SK-N-SH treated with all-trans-retinoic acid at 6 μM for 48 hours (cell line): ENCODE measurements at regions not wholly inside any gene's neighbourhood (a gene's known extent, or its start where the extent isn't known, plus 50 kb on each side); places are given as distances from the start of the nearest gene placed in this dataset.

Source experiments
- ATAC-seq: fragments of 200-7000 bp; cut with Tn5 transposase; 3 replicates; pipeline ENCODE4 v1.9.1; 2020; ENCODE audit warnings: mild to moderate bottlenecking, moderate library complexity
- ARNTL ChIP-seq: fragments of 450-650 bp; formaldehyde crosslinking; IDR thresholded peaks from 2 replicates; pipeline ENCODE4 v1.5.0; 2020; ENCODE audit warnings: low read depth, mild to moderate bottlenecking, moderate library complexity, borderline replicate concordance
- BACH2 ChIP-seq: fragments of 250-450 bp; sonication (Bioruptor Pico); IDR thresholded peaks from 2 replicates; pipeline ENCODE4 v1.9.0; 2021; ENCODE audit warnings: mild to moderate bottlenecking, borderline replicate concordance
- CSDC2 ChIP-seq: fragments of 250-450 bp; sonication (Bioruptor Pico); IDR thresholded peaks from 2 replicates; pipeline ENCODE4 v1.5.0; 2020; ENCODE audit warnings: mild to moderate bottlenecking, moderate library complexity
- ESRRG ChIP-seq: fragments of 250-450 bp; sonication (Bioruptor Pico); IDR thresholded peaks from 2 replicates; pipeline ENCODE4 v1.6.1; 2021; ENCODE audit warnings: mild to moderate bottlenecking
- GLIS3 ChIP-seq: fragments of 250-450 bp; sonication (Bioruptor Pico); IDR thresholded peaks from 2 replicates; pipeline ENCODE4 v1.5.0; 2020; ENCODE audit warnings: mild to moderate bottlenecking, moderate library complexity
- ISL1 ChIP-seq: fragments of 250-450 bp; sonication (Bioruptor Pico); IDR thresholded peaks from 2 replicates; pipeline ENCODE4 v2.1.2; 2022; ENCODE audit warnings: mild to moderate bottlenecking, moderate library complexity
- OSR1 ChIP-seq: fragments of 250-450 bp; sonication (Bioruptor Pico); IDR thresholded peaks from 2 replicates; pipeline ENCODE4 v1.8.0; 2022; ENCODE audit warnings: moderate library complexity, mild to moderate bottlenecking, inconsistent platforms
- RARB ChIP-seq: fragments of 250-450 bp; sonication (Bioruptor Pico); IDR thresholded peaks from 2 replicates; pipeline ENCODE4 v1.8.0; 2021; ENCODE audit warnings: mild to moderate bottlenecking, moderate library complexity
- SNAI2 ChIP-seq: fragments of 250-450 bp; sonication (Bioruptor Pico); IDR thresholded peaks from 2 replicates; pipeline ENCODE4 v1.5.0; 2020; ENCODE audit warnings: mild to moderate bottlenecking, moderate library complexity
- TCF4 ChIP-seq: fragments of 250-450 bp; sonication (Bioruptor Pico); IDR thresholded peaks from 2 replicates; pipeline ENCODE4 v1.8.0; 2021; ENCODE audit warnings: mild to moderate bottlenecking, moderate library complexity, borderline replicate concordance
- TOX ChIP-seq: fragments of 250-450 bp; sonication (Bioruptor Pico); IDR thresholded peaks from 2 replicates; pipeline ENCODE4 v1.8.0; 2021; ENCODE audit warnings: mild to moderate bottlenecking, moderate library complexity, borderline replicate concordance
- ZC3H10 ChIP-seq: fragments of 250-450 bp; sonication (Bioruptor Pico); IDR thresholded peaks from 2 replicates; pipeline ENCODE4 v1.5.1; 2021; ENCODE audit warnings: mild to moderate bottlenecking, moderate library complexity
- ZFP3 ChIP-seq: fragments of 250-450 bp; sonication (Bioruptor Pico); IDR thresholded peaks from 2 replicates; pipeline ENCODE4 v1.5.0; 2020; ENCODE audit warnings: mild to moderate bottlenecking, moderate library complexity
- ZFP30 ChIP-seq: fragments of 450-650 bp; formaldehyde crosslinking; IDR thresholded peaks from 2 replicates; pipeline ENCODE4 v1.5.0; 2022; ENCODE audit warnings: mild to moderate bottlenecking, moderate library complexity
- ZNF565 ChIP-seq: fragments of 450-650 bp; formaldehyde crosslinking; conservative IDR thresholded peaks from 2 replicates; pipeline ENCODE4 v1.5.0; 2020; ENCODE audit warnings: low read depth, mild to moderate bottlenecking, moderate library complexity
- ZNF70 ChIP-seq: fragments of 450-650 bp; formaldehyde crosslinking; IDR thresholded peaks from 2 replicates; pipeline ENCODE4 v1.5.0; 2020; ENCODE audit warnings: mild to moderate bottlenecking, moderate library complexity
- TF ChIP-seq, protein P1 (sequence below): fragments of 250-450 bp; sonication (Bioruptor Pico); IDR thresholded peaks from 2 replicates; pipeline ENCODE4 v1.5.0; 2020; ENCODE audit warnings: mild to moderate bottlenecking, moderate library complexity
- TF ChIP-seq, protein P2 (sequence below): fragments of 250-450 bp; sonication (Bioruptor Pico); IDR thresholded peaks from 2 replicates; pipeline ENCODE4 v1.8.0; 2021; ENCODE audit warnings: low read depth, mild to moderate bottlenecking, moderate library complexity, borderline replicate concordance
- TF ChIP-seq, protein P3 (sequence below): fragments of 250-450 bp; sonication (Bioruptor Pico); IDR thresholded peaks from 2 replicates; pipeline ENCODE4 v1.8.0; 2020; ENCODE audit warnings: mild to moderate bottlenecking, moderate library complexity, borderline replicate concordance
- TF ChIP-seq, protein P4 (sequence below): fragments of 250-450 bp; sonication (Bioruptor Pico); IDR thresholded peaks from 2 replicates; pipeline ENCODE4 v1.5.1; 2020; ENCODE audit warnings: low read depth, mild to moderate bottlenecking, moderate library complexity

DNA sequence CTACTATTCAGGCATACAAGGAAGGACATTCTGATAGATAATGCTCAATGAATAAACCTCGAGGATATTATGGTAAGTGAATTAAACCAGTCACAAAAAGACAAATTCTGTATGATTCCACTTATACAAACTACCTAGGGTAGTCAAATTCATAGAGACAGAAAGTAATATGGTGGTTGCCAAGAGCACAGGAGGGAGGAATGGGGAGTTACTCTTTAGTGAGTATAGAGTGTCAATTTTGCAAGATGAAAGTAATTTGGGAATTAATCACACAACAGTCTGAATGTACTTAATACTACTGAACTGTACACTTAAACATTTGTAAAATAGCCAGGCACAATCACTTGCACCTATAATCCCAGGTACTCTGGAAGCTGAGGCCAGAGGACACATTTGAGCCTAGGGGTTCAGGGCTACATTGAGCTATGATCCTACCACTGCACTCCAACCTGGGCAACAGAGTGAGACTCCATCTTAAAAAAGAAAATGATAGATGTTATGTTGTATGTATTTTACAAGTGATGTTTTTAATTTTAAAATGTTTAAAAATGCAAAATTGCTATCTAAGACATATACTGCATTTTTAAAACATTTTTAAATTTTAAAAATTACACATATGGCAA is 91.0 kb downstream of the NPAP1 start:
- ATAC-seq: no peak
- TF ChIP-seq ISL1 (CRISPR knock-in tag): no peak
- no peak for TF ChIP-seq ZNF565 (CRISPR knock-in tag)
- no peak for TF ChIP-seq TCF4 (CRISPR knock-in tag)
- TF ChIP-seq TOX (CRISPR knock-in tag): no peak
- no peak for TF ChIP-seq ESRRG (CRISPR knock-in tag)
- no peak for TF ChIP-seq ZFP3
- TF ChIP-seq ZFP30 (CRISPR knock-in tag): no peak
- TF ChIP-seq CSDC2 (CRISPR knock-in tag): no peak
- no peak for TF ChIP-seq ZNF70 (CRISPR knock-in tag)
- TF ChIP-seq, protein P1, sequence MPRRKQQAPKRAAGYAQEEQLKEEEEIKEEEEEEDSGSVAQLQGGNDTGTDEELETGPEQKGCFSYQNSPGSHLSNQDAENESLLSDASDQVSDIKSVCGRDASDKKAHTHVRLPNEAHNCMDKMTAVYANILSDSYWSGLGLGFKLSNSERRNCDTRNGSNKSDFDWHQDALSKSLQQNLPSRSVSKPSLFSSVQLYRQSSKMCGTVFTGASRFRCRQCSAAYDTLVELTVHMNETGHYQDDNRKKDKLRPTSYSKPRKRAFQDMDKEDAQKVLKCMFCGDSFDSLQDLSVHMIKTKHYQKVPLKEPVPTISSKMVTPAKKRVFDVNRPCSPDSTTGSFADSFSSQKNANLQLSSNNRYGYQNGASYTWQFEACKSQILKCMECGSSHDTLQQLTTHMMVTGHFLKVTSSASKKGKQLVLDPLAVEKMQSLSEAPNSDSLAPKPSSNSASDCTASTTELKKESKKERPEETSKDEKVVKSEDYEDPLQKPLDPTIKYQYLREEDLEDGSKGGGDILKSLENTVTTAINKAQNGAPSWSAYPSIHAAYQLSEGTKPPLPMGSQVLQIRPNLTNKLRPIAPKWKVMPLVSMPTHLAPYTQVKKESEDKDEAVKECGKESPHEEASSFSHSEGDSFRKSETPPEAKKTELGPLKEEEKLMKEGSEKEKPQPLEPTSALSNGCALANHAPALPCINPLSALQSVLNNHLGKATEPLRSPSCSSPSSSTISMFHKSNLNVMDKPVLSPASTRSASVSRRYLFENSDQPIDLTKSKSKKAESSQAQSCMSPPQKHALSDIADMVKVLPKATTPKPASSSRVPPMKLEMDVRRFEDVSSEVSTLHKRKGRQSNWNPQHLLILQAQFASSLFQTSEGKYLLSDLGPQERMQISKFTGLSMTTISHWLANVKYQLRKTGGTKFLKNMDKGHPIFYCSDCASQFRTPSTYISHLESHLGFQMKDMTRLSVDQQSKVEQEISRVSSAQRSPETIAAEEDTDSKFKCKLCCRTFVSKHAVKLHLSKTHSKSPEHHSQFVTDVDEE: no peak
- TF ChIP-seq RARB (CRISPR knock-in tag): no peak
- TF ChIP-seq, protein P2, sequence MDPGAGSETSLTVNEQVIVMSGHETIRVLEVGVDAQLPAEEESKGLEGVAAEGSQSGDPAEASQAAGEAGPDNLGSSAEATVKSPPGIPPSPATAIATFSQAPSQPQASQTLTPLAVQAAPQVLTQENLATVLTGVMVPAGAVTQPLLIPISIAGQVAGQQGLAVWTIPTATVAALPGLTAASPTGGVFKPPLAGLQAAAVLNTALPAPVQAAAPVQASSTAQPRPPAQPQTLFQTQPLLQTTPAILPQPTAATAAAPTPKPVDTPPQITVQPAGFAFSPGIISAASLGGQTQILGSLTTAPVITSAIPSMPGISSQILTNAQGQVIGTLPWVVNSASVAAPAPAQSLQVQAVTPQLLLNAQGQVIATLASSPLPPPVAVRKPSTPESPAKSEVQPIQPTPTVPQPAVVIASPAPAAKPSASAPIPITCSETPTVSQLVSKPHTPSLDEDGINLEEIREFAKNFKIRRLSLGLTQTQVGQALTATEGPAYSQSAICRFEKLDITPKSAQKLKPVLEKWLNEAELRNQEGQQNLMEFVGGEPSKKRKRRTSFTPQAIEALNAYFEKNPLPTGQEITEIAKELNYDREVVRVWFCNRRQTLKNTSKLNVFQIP (CRISPR knock-in tag): no peak
- no peak for TF ChIP-seq ZC3H10 (CRISPR knock-in tag)

DNA sequence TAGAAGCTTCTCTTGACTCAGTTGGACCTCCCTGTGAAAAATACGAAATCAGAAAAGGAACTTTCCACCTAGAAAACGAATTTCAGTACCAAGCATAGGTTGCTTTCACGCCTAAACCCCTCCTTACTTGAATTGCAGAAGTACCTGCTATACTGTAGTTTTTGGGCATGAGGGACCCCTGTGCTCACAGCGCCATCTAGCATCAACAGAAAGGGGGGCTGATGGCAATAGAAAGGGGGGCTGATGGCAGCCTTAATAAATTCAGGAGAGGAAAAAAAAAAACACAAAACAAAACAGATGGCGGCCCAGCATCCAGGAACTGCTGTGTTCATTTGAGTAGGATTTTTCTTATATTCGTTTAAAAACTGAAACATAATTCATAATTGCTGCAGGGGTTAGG is 96.7 kb downstream of the NPAP1 start:
- no peak for ATAC-seq
- TF ChIP-seq, protein P1: no peak
- TF ChIP-seq GLIS3 (CRISPR knock-in tag): no peak
- no peak for TF ChIP-seq ARNTL (CRISPR knock-in tag)
- TF ChIP-seq ZC3H10 (CRISPR knock-in tag): no peak
- TF ChIP-seq ZNF565 (CRISPR knock-in tag): no peak
- TF ChIP-seq TCF4 (CRISPR knock-in tag): no peak
- no peak for TF ChIP-seq ESRRG (CRISPR knock-in tag)
- TF ChIP-seq ZNF70 (CRISPR knock-in tag): no peak
- TF ChIP-seq, protein P2 (CRISPR knock-in tag): no peak
- TF ChIP-seq RARB (CRISPR knock-in tag): no peak
- no peak for TF ChIP-seq ZFP3
- TF ChIP-seq BACH2 (CRISPR knock-in tag): no peak
- TF ChIP-seq ISL1 (CRISPR knock-in tag): no peak
- TF ChIP-seq SNAI2: no peak
- TF ChIP-seq, protein P3, sequence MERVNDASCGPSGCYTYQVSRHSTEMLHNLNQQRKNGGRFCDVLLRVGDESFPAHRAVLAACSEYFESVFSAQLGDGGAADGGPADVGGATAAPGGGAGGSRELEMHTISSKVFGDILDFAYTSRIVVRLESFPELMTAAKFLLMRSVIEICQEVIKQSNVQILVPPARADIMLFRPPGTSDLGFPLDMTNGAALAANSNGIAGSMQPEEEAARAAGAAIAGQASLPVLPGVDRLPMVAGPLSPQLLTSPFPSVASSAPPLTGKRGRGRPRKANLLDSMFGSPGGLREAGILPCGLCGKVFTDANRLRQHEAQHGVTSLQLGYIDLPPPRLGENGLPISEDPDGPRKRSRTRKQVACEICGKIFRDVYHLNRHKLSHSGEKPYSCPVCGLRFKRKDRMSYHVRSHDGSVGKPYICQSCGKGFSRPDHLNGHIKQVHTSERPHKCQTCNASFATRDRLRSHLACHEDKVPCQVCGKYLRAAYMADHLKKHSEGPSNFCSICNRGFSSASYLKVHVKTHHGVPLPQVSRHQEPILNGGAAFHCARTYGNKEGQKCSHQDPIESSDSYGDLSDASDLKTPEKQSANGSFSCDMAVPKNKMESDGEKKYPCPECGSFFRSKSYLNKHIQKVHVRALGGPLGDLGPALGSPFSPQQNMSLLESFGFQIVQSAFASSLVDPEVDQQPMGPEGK (CRISPR knock-in tag): no peak
- no peak for TF ChIP-seq ZFP30 (CRISPR knock-in tag)
- TF ChIP-seq TOX (CRISPR knock-in tag): no peak
- TF ChIP-seq, protein P4, sequence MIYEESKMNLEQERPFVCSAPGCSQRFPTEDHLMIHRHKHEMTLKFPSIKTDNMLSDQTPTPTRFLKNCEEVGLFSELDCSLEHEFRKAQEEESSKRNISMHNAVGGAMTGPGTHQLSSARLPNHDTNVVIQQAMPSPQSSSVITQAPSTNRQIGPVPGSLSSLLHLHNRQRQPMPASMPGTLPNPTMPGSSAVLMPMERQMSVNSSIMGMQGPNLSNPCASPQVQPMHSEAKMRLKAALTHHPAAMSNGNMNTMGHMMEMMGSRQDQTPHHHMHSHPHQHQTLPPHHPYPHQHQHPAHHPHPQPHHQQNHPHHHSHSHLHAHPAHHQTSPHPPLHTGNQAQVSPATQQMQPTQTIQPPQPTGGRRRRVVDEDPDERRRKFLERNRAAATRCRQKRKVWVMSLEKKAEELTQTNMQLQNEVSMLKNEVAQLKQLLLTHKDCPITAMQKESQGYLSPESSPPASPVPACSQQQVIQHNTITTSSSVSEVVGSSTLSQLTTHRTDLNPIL: no peak
- TF ChIP-seq OSR1 (CRISPR knock-in tag): no peak
